DND-41 (cell line): ENCODE measurements at regions not wholly inside any gene's neighbourhood (a gene's known extent, or its start where the extent isn't known, plus 50 kb on each side); places are given as distances from the start of the nearest gene placed in this dataset.
"Not testable (repeated sequence)": the region's sequence is repeated elsewhere in the genome, so short reads cannot be mapped to it uniquely, and the experiment has no call there.

Source experiments
- ATAC-seq: fragments of 200-7000 bp; cut with Tn5 transposase; 3 replicates; pipeline ENCODE4 v1.9.1; 2021; ENCODE audit warnings: low read depth; ENCODE audit not compliant: insufficient read depth
- DNase-seq: peaks from one replicate; pipeline ENCODE4 v3.0.0-alpha.2; 2020
- H2AFZ ChIP-seq: 2 replicates; pipeline ENCODE4 v1.6.0; 2012; ENCODE audit warnings: low read depth, low read length
- H3K27ac ChIP-seq: 2 replicates; pipeline ENCODE4 v1.5.1; 2012; ENCODE audit warnings: low read length, inconsistent platforms
- H3K27me3 ChIP-seq: fragments of 200-600 bp; sonication (generic); 2 replicates; pipeline ENCODE4 v1.6.0; 2012; ENCODE audit warnings: low read length, mild to moderate bottlenecking, inconsistent platforms; ENCODE audit not compliant: insufficient read depth, poor library complexity
- H3K36me3 ChIP-seq: 2 replicates; pipeline ENCODE4 v1.5.1; 2012; ENCODE audit warnings: low read length, inconsistent platforms; ENCODE audit not compliant: insufficient read depth
- H3K4me1 ChIP-seq: 2 replicates; pipeline ENCODE4 v1.5.1; 2012; ENCODE audit warnings: mild to moderate bottlenecking, low read length; ENCODE audit not compliant: insufficient read depth
- H3K4me2 ChIP-seq: 2 replicates; pipeline ENCODE4 v1.6.0; 2012; ENCODE audit warnings: mild to moderate bottlenecking, moderate library complexity, low read length, inconsistent platforms; ENCODE audit not compliant: insufficient read depth
- H3K4me3 ChIP-seq, 2 experiments: fragments of 200-600 bp in 1 of 2; shearing (Covaris generic) in 1 of 2; 2 replicates each; pipeline ENCODE4 v1.5.1; 2012 to 2016; ENCODE audit warnings: inconsistent platforms in 2 of 2, low read length in 2 of 2, mild to moderate bottlenecking in 2 of 2, low read depth in 1 of 2, moderate library complexity in 1 of 2
- H3K79me2 ChIP-seq: 2 replicates; pipeline ENCODE4 v1.6.0; 2012; ENCODE audit warnings: low read length, inconsistent platforms; ENCODE audit not compliant: insufficient read depth
- H3K9ac ChIP-seq: 2 replicates; pipeline ENCODE4 v1.6.0; 2012; ENCODE audit warnings: low read depth, mild to moderate bottlenecking, inconsistent platforms, low read length, moderate library complexity
- H3K9me3 ChIP-seq: 2 replicates; pipeline ENCODE4 v1.5.1; 2012; ENCODE audit warnings: low read length, moderate library complexity, mild to moderate bottlenecking, inconsistent platforms; ENCODE audit not compliant: insufficient read depth, severe bottlenecking
- H4K20me1 ChIP-seq: 2 replicates; pipeline ENCODE4 v1.6.0; 2012; ENCODE audit warnings: low read length; ENCODE audit not compliant: insufficient read depth
- EZH2 ChIP-seq: IDR thresholded peaks from 3 replicates; pipeline ENCODE4 v1.6.1; 2012; ENCODE audit warnings: borderline replicate concordance, low read depth, mild to moderate bottlenecking, moderate library complexity, low read length, inconsistent platforms; ENCODE audit not compliant: severe bottlenecking
- TF ChIP-seq, protein P1 (sequence below): IDR thresholded peaks from 2 replicates; pipeline ENCODE4 v1.5.1; 2012; ENCODE audit warnings: borderline replicate concordance, low read length, moderate library complexity, mild to moderate bottlenecking; ENCODE audit not compliant: poor library complexity, severe bottlenecking; ENCODE audit errors: extremely low read depth

GRCh38 chr2:185404578-185404977, 334.0 kb upstream of the FSIP2 start:
- no peak overlapping the region for H3K4me2 ChIP-seq
- ATAC-seq, result no peak
- no peak overlapping the region for H3K27ac ChIP-seq
- no peaks in the 10 kb centered on the region for H3K36me3 ChIP-seq
- H3K4me3 ChIP-seq, result no peak overlapping the region
- no peaks in the 10 kb centered on the region for H3K9me3 ChIP-seq
- H3K79me2 ChIP-seq, result no peaks in the 10 kb centered on the region
- H4K20me1 ChIP-seq, result no peaks in the 10 kb centered on the region
- DNase-seq, result no peak
- H3K4me1 ChIP-seq, result no peaks in the 10 kb centered on the region
- no peak overlapping the region for H3K9ac ChIP-seq
- no peak for TF ChIP-seq EZH2
- no peaks in the 10 kb centered on the region for H3K27me3 ChIP-seq
- no peak overlapping the region for H2AFZ ChIP-seq

DNA sequence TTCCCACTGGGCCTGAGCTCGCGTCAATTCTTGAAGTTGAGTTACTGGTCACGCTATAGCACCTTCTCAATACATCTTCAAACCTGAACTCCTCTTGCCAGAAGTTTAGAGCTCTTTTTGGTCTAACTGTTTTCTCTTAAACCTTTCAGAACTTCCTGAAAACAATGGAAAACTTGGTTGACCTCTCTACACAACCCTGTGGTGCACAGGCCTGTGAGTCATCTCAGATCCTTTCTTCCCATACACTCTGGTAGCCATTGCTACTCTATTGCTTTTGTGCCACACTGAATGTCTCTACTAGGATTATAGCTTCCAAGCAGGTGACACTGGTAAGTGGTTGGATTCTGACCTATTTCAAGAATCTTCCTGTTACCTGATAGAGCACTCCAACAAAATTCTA, 321.5 kb upstream of the FSIP2 start:
- H2AFZ ChIP-seq, result no peak overlapping the region
- TF ChIP-seq, protein P1, sequence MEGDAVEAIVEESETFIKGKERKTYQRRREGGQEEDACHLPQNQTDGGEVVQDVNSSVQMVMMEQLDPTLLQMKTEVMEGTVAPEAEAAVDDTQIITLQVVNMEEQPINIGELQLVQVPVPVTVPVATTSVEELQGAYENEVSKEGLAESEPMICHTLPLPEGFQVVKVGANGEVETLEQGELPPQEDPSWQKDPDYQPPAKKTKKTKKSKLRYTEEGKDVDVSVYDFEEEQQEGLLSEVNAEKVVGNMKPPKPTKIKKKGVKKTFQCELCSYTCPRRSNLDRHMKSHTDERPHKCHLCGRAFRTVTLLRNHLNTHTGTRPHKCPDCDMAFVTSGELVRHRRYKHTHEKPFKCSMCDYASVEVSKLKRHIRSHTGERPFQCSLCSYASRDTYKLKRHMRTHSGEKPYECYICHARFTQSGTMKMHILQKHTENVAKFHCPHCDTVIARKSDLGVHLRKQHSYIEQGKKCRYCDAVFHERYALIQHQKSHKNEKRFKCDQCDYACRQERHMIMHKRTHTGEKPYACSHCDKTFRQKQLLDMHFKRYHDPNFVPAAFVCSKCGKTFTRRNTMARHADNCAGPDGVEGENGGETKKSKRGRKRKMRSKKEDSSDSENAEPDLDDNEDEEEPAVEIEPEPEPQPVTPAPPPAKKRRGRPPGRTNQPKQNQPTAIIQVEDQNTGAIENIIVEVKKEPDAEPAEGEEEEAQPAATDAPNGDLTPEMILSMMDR, result no peak
- no peaks in the 10 kb centered on the region for H3K27me3 ChIP-seq
- H4K20me1 ChIP-seq, result no peaks in the 10 kb centered on the region
- no peaks in the 10 kb centered on the region for H3K9me3 ChIP-seq
- ATAC-seq (no peak), DNase-seq (no peak)
- H3K4me2 ChIP-seq, result no peak overlapping the region
- no peaks in the 10 kb centered on the region for H3K4me1 ChIP-seq
- no peak overlapping the region for H3K9ac ChIP-seq
- H3K27ac ChIP-seq, result no peak overlapping the region
- no peaks in the 10 kb centered on the region for H3K36me3 ChIP-seq
- no peaks in the 10 kb centered on the region for H3K79me2 ChIP-seq
- no peak overlapping the region for H3K4me3 ChIP-seq

DNA sequence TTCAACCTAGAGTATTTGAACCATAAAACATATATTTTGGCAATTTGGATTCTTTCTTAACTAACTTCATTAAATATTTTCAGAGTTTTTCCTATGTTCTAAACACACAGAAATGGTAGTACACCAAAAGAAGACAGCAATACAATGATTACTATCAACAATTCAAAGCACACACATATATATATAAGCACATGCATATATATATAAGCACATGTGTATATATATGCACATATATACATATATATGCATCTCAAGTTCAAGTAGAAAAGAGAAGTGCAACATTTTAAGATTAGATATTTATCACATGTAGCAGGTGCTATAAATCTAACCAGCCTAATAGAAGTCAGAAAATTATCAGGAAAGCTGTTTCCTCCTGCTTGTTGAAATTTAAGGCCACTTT, 320.9 kb upstream of the FSIP2 start:
- H3K4me2 ChIP-seq, result no peak overlapping the region
- H3K36me3 ChIP-seq, result no peaks in the 10 kb centered on the region
- no peaks in the 10 kb centered on the region for H3K4me1 ChIP-seq
- H3K27me3 ChIP-seq, result no peaks in the 10 kb centered on the region
- no peak for TF ChIP-seq EZH2
- TF ChIP-seq, protein P1, result no peak
- no peak overlapping the region for H3K9ac ChIP-seq
- no peak overlapping the region for H3K27ac ChIP-seq
- ATAC-seq (no peak), DNase-seq (no peak)
- no peaks in the 10 kb centered on the region for H3K9me3 ChIP-seq
- H4K20me1 ChIP-seq, result no peaks in the 10 kb centered on the region
- no peak overlapping the region for H3K4me3 ChIP-seq
- no peak overlapping the region for H2AFZ ChIP-seq
- no peaks in the 10 kb centered on the region for H3K79me2 ChIP-seq

GRCh38 chr2:185424958-185425629, 313.5 kb upstream of the FSIP2 start:
- H3K9me3 ChIP-seq, H3K4me1 ChIP-seq, H3K9ac ChIP-seq, H3K36me3 ChIP-seq, H4K20me1 ChIP-seq, H3K4me3 ChIP-seq, H3K4me2 ChIP-seq, H2AFZ ChIP-seq, ATAC-seq, H3K79me2 ChIP-seq, H3K27me3 ChIP-seq, H3K27ac ChIP-seq, DNase-seq: not testable (repeated sequence)
